GM18907 (cell line): ENCODE measurements at regions not wholly inside any gene's neighbourhood (a gene's known extent, or its start where the extent isn't known, plus 50 kb on each side); places are given as distances from the start of the nearest gene placed in this dataset.
"Not testable (repeated sequence)": the region's sequence is repeated elsewhere in the genome, so short reads cannot be mapped to it uniquely, and the experiment has no call there.

Experiments
- ATAC-seq: cut with Tn5 transposase; IDR thresholded peaks from one replicate; pipeline ENCODE4 v1.9.1; 2021; ENCODE audit warnings: mild to moderate bottlenecking, moderate library complexity; ENCODE audit not compliant: unreplicated experiment

DNA sequence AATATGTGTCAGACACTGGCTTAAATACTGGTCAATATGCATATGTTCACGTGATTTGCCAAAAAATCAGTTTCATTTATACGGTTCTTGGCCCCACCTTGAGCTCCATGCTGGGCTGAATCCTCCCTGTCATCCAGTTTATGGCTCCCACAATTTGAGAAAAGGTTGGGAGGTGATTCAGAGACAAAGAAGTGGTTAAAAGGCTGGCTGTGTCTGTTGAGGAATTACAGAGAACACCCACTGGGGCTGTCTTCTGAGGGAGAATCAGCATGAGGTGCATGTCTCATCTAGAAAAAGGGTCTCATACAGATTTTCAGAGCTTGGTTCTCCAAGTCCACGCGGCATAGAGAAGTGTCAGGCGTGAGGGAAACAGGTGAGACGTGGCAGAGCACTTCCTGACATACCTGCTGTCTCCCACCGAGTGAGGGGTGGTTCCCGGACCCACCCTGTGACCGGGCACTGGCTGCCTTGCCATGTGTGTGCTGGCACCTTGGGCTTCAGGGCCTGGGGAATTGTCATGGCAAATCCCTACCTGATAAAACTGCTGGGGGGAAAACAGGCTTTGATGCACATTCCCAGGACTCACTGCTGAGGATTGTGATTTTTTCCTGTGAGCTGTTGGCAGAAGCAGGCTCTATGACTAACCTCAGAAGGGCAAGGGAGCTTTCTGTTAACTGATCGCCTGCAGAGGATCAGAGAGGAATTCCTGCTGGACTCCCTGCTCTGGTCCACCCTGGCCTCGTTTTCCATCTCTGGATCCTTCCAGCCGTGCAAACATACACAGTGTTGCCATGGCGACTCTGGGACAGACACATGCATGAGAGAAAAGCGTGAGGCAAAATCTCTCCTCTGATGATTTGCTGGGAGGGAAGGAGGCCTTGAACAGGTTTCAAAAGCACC, 223.6 kb downstream of the ADAMTS15 start:
- no peak for ATAC-seq

DNA sequence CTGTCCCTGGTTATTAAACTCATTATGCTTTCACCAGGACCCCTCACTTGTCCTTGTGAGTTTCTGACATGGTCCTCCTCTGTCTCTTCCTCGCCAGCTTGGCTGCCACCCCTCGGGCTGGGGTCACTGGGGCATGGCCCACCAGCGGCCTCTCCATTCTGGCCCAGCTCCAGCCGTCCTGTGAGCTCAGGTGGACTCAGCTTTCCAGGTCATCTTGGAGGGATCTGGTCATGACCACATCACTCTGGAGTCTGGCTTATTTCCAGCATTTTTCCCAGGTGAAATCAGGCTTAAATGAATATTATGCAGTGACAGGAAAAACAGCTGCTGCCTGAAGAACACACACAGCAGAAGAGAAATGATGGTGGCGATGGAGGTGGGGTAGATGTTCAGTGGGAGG, 224.5 kb downstream of the ADAMTS15 start:
- ATAC-seq = no peak

DNA sequence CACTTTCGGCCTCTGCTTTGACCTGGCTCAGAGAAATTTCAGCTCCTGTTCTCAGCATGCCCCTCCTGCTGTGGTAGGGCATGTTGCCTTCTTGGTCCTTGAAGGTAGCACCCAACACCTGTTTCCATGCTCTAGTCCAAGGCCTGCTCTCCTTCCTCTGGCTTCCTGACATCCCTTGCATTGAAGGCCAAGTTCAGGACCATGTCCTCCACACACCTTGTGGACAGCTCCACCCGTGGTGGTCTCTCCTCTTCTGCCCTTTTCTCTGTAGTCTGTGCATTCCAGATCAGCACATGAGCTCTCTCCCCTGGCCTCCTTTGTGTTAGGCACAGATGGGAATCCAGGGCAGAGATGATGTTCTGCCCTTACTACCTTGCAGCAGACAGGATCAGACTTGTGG, 225.3 kb downstream of the ADAMTS15 start:
- ATAC-seq = no peak

DNA sequence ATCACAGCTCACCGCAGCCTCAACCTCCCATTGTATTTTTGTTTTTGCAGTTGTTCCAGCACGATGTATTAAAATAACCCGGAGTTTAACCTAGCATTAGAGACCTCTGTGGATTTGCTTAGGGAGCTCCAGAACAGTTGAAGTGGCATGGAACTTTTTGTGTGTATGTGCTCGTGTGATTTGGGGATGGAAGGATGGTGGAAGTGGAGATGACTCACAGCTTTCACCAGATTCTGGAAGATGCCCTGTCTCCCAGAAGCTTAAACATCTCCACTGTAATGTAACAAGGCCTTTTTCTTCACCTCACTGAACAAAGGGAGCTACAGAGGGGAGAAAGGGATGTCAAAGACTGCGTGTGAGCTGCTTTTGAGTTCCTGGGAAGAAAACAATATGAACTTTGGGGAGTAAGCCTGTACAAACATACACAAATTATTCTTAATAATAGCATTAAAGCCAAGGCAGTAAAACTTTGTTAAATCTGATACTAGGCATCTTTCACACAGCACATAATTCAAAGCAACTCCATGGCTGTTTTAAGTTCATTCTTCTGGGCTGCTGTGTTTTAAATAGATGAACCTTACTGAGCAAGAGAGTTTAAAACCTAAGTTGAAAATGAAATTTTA, 226.4 kb downstream of the ADAMTS15 start:
- ATAC-seq = no peak

DNA sequence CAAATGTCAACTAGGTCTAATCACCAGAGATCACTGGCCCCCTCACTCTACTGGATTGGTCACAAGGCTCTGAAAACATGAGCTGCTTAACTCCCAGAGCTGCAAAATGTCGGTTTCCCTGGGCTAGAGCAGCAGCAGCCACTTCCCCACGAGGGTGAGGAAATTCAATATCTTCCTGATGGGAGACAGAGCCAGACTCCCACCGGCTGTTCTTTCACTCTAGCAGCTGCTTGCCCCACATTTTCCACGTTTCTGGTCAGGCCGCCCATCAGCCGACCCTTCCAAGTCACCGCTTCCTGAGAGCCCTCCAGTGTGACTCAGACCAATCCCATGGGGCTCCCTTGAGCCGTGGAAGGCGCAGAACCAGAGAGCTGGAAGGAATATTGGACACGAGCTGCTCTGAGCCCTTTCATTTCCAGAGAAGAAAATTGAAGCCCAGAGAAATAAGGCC, 227.0 kb downstream of the ADAMTS15 start:
- ATAC-seq = no peak

DNA sequence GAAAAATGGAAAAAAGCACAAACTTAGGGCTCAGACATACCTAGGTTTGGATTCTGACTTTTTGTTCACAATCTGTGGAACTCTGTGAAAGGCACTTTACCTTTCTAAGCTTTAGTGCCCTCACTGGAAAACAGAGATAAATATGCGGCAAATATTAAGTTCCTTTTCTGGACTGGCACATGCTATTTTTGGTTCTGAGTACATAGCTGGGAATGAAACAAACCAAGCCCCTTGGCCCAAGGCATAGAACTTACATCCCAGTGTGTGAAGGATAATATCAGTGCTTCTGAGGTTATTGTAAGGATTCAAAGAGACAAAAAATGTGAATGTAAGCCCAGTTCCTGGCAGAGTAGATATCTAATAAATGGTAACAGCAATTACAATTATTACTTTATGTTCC, 227.5 kb downstream of the ADAMTS15 start:
- no peak for ATAC-seq

DNA sequence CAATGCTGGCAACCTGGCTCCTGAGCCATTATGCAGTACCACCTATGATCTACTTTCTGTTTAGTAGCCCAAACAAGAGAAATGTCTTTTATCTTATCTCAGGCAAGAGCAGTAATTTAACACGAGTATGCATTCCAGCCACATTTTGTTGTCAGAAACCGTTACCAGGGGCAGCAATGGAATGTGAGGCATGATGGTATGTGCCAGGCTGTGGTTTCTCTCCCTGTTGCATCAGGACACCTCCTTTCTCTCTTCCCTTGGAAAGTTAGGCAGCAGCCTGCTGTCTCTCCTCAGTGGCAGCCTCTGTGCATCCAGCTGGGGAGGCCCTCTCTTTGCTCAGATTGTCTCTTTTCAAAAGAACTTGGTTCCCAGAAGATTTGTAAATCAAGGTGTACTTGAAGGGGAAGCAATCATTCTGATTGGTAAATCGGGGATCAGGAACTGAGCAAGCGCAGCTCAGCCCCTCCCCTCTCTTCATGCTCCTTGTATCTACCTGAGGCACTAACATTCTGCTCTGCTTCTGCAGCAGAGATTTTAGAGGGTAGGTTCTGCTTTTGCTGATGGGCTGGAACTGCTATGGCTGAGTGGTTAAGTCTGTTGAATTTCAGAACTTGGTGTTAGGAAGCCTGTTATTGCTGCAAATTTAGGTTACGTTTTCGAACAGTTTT, 229.2 kb downstream of the ADAMTS15 start:
- no peak for ATAC-seq

DNA sequence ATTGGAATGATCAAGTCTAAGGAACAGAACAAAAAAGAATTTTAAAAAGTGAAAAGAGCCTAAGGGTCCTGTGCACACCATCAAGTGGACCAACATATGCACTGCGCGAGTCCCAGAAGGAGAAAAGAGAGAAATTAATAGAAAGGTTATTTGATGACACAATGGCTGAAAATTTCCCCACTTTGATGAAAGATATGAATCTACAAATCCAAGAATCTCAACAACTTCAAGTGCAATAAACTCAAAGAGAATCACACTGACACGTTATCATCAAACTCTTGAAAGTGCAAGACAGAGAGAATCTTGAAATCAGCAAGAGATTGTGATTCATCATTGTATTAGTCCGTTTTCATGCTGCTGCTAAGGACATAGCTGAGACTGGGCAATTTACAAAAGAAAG, 230.8 kb downstream of the ADAMTS15 start:
- ATAC-seq = no peak

DNA sequence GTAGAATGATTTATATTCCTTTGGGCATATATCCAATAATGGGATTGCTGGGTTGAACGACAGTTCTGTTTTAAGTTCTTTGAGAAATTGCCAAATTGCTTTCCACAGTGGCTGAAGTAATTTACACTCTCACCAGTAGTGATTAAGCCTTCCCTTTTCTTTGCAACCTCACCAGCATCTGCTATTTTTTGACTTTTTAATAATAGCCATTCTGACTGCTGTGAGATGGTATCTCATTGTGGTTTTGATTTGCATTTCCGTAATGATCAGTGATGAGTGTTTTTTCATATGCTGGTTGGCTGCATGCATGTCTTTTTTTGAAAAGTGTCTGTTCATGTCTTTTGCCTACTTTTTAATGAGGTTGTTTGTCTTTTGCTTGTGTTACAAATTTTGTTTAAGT, 233.8 kb downstream of the SNX19 start:
- not testable (repeated sequence) for ATAC-seq

DNA sequence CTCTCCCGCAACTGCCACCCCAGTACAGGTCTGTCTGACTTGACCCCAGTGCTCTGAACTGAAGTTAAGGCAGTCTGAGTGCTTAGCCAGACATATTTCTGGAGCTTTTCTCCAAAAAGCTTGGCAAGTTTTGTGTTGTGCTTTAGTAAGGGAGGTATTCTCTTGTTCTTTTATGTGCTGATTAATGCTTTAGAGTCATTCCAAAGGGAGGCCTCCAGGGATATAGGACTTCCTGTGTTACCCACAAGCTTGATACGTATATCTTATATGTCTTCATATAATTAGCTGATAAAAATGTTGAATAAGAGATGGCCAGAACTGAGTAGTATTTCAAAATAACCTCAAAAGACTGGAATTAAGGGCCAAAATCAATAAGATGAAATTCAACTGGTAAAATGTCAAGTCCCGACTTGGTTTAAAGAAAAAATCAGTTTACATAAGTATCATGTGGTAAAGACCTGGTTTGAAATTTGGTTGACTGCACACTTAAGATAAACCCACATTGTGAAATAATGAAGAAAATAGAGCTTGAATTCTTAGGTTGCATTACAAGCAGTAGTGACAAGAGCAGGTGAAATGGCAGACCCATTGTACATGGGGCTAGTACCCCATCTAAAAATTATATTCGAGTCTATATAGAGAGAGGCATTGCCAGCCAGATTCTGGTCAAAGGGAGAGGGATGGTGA, 226.9 kb downstream of the SNX19 start:
- no peak for ATAC-seq

DNA sequence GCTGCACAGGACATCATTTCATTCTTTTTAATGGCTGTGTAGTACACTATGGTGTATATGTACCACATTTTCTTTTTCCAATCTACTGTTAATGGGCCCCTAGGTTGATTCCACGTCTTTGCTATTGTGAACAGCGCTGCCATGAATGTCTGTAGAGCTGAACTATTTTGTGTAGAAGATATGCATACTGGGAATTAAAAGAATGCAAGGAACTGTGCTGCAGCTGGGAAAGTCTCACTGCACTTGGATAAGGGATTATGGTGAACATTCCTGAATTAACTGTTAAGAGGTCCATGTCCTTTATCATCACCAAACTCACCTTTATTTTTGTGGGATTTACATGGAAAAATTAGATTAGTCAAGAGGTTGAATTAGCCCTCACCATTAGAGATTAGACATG, 224.7 kb downstream of the SNX19 start:
- ATAC-seq = no peak

DNA sequence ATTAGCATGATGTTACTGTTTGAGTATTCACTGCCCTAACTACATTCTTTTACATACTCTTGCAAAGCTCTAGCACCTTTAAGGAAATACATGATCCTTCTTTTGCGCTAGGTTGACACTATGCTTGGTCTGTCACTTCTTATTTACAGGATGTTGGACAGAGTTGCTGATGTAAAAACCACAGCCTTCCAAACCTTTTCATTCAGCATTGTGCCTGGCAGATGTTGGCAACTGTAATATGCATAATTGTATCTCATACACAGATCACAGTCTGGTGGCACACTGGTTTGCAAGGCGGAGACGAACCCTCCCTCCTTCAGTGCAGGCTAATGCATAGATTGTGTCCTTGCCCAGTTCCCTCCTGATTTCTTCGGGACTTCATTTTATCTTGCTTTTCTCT, 224.1 kb downstream of the SNX19 start:
- no peak for ATAC-seq

DNA sequence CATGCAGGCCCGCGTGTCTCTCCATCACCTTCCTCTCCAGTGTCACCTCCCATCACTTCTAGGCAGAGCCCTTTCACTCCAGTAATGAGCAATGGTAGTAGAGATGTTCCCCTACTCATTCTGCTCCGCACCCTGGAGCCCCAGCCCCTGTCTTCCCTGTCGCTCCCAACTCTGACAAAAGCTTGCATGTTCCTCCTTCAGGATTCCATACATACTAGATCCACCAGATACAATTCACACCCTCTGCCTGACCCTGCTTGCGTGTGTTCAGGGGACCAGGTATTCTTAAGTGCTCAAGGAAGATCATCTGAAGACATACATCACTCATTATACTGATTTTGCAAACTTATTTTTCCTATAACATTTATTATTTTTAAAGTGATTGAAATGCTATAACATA, 222.7 kb downstream of the SNX19 start:
- ATAC-seq = no peak

DNA sequence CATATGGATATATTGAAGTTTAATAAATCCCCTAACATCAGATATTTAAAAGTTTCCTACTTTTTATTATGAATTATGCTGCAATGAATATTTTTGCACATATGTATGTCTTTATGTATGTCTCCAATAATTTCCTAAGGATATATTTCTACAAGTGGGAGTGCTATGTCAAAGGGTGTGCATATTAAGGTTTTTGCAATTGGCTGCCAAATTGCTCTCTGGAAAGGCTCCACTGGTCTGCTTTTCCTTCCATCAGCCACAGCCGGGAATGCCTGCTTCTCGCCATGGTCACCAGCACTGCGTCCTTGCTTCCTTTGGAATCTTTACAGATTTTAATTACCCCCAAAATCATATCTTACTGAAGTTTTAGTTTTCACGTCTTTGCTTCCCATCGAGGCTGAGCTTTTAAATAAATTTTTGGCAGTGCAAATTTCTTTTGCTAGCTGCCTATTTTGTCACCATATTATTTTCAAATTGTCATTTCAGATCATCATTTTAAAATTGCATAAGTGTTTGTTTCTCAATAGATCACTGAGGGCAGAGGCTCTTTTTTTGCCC, 221.7 kb downstream of the SNX19 start:
- no peak for ATAC-seq

DNA sequence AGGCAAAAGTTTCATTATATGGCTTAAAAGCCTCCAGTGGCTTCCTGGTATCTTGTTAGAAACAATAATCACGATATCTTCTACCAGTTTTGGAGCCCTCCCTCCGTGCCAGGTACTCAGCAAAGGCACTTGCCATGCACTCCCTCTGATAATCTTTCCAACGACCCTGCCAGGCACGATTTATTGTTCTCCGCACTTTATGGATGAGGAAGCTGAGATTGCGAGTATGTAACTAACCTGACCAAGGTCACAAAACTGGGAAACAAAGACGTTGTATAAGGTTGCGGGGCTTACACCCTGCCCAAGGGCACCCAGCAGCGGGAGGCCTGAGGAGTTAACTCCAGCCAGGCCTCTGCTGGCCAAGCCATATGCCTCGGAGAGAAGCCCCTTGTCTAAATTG, 218.1 kb downstream of the SNX19 start:
- ATAC-seq = no peak

DNA sequence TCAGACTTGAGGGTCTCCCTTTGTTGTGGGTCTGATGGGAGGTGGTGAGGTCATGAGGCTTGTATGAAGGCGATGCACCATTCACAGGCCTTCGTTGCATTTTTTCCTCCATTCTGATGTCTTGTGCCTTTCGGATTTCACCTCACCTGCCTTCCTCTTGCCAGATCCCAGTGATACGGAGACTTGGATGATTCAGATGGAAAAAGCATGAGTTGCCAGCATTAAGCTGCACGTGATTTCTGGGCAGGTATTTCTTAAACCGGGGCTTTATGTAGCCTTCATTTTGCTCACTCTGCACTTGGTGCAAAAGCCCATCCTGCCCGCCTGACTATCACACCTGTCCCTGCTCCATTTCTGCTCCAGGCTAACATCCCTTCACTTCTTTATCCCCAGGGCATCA, 216.7 kb downstream of the SNX19 start:
- ATAC-seq = no peak

DNA sequence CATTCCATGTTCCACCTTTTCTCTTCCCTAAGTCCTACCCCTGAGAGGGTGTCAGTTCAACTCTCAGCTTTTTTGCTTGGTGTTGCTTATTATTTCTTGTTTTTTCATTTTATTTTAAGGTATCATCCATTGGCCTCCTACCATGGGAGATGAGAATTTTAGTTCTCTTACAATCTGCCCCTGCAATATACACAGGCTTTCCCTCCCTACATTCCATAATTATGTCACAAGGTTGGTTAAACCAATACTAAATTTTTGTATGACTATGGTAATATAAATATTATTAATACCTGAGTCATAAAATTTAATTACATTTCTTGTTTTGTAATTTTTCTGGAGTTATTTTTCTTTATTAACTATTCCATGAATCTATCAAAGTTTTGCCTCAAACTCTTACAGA, 216.2 kb downstream of the SNX19 start:
- no peak for ATAC-seq

DNA sequence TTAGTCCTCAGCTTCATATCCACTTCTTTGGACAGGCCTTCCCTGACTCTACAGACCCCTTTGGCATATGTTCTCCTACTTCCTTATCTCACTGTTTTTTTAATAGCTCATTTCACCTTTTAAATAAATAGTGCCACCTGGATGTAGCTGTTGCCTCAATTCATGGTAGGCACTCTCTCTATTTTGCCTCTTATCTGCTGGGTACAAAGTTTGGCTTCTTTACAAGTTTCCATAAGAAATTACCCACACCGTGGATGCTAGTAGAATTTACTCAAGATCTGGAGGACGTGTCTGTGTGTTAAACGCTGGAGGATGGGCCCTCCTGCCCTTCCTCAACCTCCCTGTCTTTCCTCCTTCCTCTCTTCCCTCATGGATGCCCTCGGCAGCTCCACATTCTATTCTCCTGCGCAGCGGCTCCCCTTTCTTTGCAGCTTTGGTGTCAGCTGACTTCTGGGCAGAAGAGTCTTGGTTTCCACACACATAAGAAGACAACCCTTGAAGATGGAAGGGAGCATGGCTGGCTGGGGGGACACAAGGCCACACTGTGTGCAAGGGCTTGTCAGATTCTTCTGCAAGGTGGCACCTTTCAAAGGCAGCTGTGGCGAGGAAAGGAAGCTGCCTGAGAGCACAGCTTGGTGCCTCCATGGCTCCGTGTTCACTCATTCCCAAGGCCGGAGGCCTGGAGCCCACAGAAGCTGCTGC, 212.6 kb downstream of the SNX19 start:
- no peak for ATAC-seq

DNA sequence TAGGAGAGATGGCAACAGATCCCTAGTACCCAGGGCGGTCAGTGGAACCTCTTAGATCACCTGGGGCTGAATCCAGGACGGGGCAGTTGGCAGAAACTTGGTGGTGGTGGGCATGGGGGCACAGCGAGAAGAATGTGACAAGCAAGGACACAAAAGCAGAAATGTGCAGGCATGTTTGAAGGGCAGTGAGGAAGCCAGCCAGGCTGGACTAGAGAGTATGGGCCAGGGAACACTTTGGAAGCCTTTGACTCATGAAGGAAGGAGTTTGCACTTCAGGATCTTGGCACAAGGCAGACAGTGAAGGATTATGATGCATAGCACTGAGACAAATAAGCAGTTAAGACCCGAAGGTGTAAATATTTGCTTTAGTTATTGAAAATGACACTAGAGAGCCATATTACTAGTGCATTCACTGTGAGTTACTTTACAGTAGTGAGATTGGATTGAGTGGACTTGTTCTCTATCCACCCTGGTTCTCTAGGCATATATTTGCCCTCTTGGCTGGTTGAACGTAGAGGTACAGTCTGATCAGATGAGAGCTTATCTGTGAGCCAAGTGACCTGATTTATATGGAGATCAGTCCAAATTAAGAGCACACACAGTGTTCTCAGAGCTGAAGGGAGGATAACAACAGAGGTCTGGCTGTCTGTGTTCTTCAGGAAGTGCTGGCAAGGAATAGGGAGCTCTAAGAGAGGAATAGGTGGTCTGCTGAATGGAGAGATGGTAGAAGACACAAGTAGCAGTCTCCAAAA, 210.4 kb downstream of the SNX19 start:
- no peak for ATAC-seq

DNA sequence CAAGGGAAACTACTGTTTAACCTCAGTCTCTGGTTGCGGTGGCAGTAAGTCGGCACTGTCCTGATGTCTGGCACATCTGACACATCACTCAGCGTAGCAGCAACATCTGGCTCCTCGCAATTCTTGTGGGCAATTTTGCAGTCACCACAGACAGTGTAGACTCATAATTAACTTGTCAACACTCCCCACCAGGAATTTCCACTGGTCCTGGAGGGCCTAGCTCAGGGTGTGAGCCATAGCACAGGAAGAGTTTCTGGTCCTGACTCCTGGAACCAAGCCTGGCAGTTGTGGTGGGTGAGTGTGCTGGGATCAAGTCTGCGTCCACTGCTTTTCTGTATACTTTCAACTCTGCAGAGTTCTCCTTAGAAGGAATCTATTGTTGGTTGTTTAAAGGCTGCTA, 209.7 kb downstream of the SNX19 start:
- no peak for ATAC-seq
